ENCODE measurements at regions not wholly inside any gene's neighbourhood (a gene's known extent, or its start where the extent isn't known, plus 50 kb on each side); places are given as distances from the start of the nearest gene placed in this dataset.

DNA sequence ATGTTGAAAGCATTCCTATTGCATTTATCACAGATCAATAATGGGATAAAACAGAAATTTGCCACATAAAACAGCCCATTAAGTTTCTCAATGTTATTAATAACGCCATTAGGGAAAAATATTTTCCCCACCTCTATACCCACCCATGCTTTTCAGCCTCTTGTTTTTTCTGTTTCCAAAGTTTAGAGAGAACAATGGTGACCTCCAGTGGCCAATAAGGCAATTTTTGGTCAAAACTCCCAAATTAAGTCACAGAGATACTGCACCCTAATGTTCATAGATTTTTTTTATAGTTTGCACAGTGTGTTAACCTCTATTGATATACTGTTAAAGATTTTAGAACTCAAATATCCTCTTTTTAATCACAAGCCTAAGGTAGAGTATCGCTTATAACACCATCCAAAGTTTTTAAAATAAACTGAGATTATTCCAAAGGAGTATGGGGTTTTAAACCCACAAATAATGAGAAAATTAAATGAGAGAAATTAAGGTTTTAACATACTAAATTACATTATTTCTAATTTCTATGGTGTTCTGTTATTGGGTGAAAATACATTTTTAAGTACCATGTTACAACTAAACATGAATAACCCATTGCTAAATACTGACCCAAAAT lies 184.7 kb upstream of the DCN start:
- no peak for DNase-seq
- no peak for TF ChIP-seq POLR2A (IDR thresholded peaks at IDR 0.05)
- peak; percentile 22 to 48 (median 42) for TF ChIP-seq CTCF (IDR thresholded peaks at IDR 0.05)
- H3K4me3 ChIP-seq = no peak overlapping the region
- ATAC-seq = peak in 1 of 4 donors; percentile 49
- H3K36me3 ChIP-seq = no peaks in the 10 kb centered on the region
- intact Hi-C loops (cut with DNase I) = no loop called here
- no peaks in the 10 kb centered on the region for H3K27me3 ChIP-seq
- no peaks in the 10 kb centered on the region for H3K4me1 ChIP-seq
- no peak overlapping the region for H3K27ac ChIP-seq
- H3K9me3 ChIP-seq = no peaks in the 10 kb centered on the region
- 53% methylated on average over 2 of the region's 2 CpGs for WGBS (ENCODE audit: insufficient coverage, low coverage, low lambda C conversion rate, missing lambda C conversion rate)

DNA sequence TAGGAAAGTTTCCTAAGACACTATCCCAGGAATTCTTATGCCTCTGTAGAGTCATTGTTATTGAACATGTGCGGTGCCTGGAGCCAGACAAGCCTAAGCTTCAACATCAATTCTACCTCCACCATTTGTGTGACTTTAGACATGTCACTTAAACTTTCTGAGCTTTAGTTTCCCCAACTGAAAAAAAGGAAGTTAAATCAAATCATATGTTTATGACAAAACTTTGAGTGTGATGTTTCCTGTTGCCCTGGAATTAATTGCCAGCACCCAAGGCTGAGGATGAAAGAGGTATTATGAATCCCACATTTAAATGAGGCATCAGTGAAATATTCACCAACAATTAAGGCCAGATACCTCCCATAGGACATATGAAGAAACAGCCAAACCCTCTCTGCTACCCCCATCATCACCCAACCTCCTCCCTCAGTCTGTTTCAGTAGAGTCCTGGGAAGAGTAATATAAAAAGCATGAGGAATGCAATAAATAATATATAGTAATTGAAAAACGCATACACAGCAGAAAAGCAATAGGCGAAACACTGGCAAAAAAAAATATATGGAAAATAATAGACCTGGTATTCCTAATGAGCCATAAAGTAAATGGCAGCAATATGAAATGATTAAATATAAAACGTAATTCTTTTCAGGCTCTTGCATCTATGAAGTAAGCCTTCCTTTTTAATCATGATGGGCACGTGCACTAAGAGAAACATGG lies 182.0 kb upstream of the DCN start:
- Histone ChIP-seq H3K4me1 (no peaks in the 10 kb centered on the region), H3K9me3 (no peaks in the 10 kb centered on the region), H3K27me3 (no peaks in the 10 kb centered on the region), H3K27ac (no peak overlapping the region), H3K4me3 (no peak overlapping the region), H3K36me3 (no peaks in the 10 kb centered on the region)
- DNase-seq (no peak), ATAC-seq (no peak)
- intact Hi-C loops (cut with DNase I) = no loop called here
- TF ChIP-seq CTCF (IDR thresholded peaks at IDR 0.05) = no peak
- no peak for TF ChIP-seq POLR2A (IDR thresholded peaks at IDR 0.05)
- 75% methylated on average over 5 of the region's 5 CpGs for WGBS (ENCODE audit: insufficient coverage, low coverage, low lambda C conversion rate, missing lambda C conversion rate)

GRCh38 chr12:91361864-91362263 lies 179.2 kb upstream of the DCN start:
- intact Hi-C loops (cut with DNase I) = no loop called here
- ATAC-seq = peak; percentile 51 to 76 (median 62)
- Histone ChIP-seq H3K36me3 (no peaks in the 10 kb centered on the region), H3K4me3 (no peak overlapping the region), H3K27ac (no peak overlapping the region), H3K9me3 (no peaks in the 10 kb centered on the region), H3K4me1 (peaks cover 0 to 5% (median 0%) of the 10 kb centered on the region in 4 donors), H3K27me3 (no peaks in the 10 kb centered on the region)
- TF ChIP-seq CTCF (IDR thresholded peaks at IDR 0.05) (peak; percentile 61 to 66 (median 64)), POLR2A (IDR thresholded peaks at IDR 0.05) (no peak)
- 13% methylated on average over 5 of the region's 5 CpGs for WGBS (ENCODE audit: insufficient coverage, low coverage, low lambda C conversion rate, missing lambda C conversion rate)
- no peak for DNase-seq

GRCh38 chr12:91357381-91357780 lies 174.8 kb upstream of the DCN start:
- 20% methylated on average over 2 of the region's 2 CpGs for WGBS (ENCODE audit: insufficient coverage, low coverage, low lambda C conversion rate, missing lambda C conversion rate)
- Histone ChIP-seq H3K4me1 (peaks cover 0 to 5% (median 0%) of the 10 kb centered on the region in 4 donors), H3K36me3 (no peaks in the 10 kb centered on the region), H3K4me3 (no peak overlapping the region), H3K27ac (no peak overlapping the region), H3K9me3 (no peaks in the 10 kb centered on the region), H3K27me3 (no peaks in the 10 kb centered on the region)
- ATAC-seq (peak in 3 of 4 donors; percentile 49 to 80 (median 59)), DNase-seq (no peak)
- intact Hi-C loops (cut with DNase I) = no loop called here
- TF ChIP-seq POLR2A (IDR thresholded peaks at IDR 0.05) = no peak
- no peak for TF ChIP-seq CTCF (IDR thresholded peaks at IDR 0.05)

Measured in right lobe of liver (tissue), 6 donors.